Calu3 (cell line): ENCODE measurements at regions not wholly inside any gene's neighbourhood (a gene's known extent, or its start where the extent isn't known, plus 50 kb on each side); places are given as distances from the start of the nearest gene placed in this dataset.

Source experiments
- BruUV-seq: library from RNA; stranded (reverse); fragments of 400-500 nt; replicated peaks from 2 replicates; lab custom pipeline; 2021; lab: Mats Ljungman, UMichigan
- CTCF ChIA-PET: fragments of 300-600 bp; sonication (Branson Sonifier 250); formaldehyde crosslinking; loops from one replicate; lab custom pipeline; 2022; ENCODE audit warnings: antibody characterized with exemption; lab: Charles Lee
- DNase-seq: peaks from one replicate; pipeline ENCODE4 v3.0.0; 2022
- H3K27ac Mint-ChIP-seq: one replicate; pipeline ENCODE4 v1.8.0; 2022; ENCODE audit warnings: mixed read lengths; ENCODE audit not compliant: unreplicated experiment
- H3K27me3 Mint-ChIP-seq: one replicate; pipeline ENCODE4 v1.8.0; 2022; ENCODE audit warnings: mixed read lengths; ENCODE audit not compliant: unreplicated experiment
- H3K36me3 Mint-ChIP-seq: one replicate; pipeline ENCODE4 v1.8.0; 2022; ENCODE audit warnings: mild to moderate bottlenecking, moderate library complexity, mixed read lengths; ENCODE audit not compliant: insufficient read depth, unreplicated experiment
- H3K4me1 Mint-ChIP-seq: one replicate; pipeline ENCODE4 v1.8.0; 2022; ENCODE audit warnings: mild to moderate bottlenecking, low read depth, mixed read lengths; ENCODE audit not compliant: unreplicated experiment
- H3K4me3 Mint-ChIP-seq: one replicate; pipeline ENCODE4 v1.8.0; 2022; ENCODE audit warnings: mild to moderate bottlenecking, low read depth, moderate library complexity, mixed read lengths; ENCODE audit not compliant: unreplicated experiment
- H3K9me3 Mint-ChIP-seq: one replicate; pipeline ENCODE4 v1.8.0; 2022; ENCODE audit warnings: low read depth, mixed read lengths; ENCODE audit not compliant: unreplicated experiment
- CTCF ChIP-seq: fragments of 200-600 bp; IDR thresholded peaks from one replicate; pipeline ENCODE4 v1.8.0; 2022; ENCODE audit warnings: antibody characterized with exemption; ENCODE audit not compliant: unreplicated experiment
- intact Hi-C: fragments of 100-400 bp; cut with micrococcal nuclease; formaldehyde crosslinking; loops from one replicate; pipeline ENCODE4 v1.10.0; 2022; ENCODE audit not compliant: unreplicated experiment

GRCh38 chr2:167803449-167803988 lies 443.9 kb downstream of the STK39 start:
- no peak for DNase-seq
- Mint-ChIP-seq H3K27ac (no peak overlapping the region), H3K9me3 (peaks cover 4% of the 10 kb centered on the region), H3K4me3 (no peak overlapping the region), H3K4me1 (no peaks in the 10 kb centered on the region), H3K27me3 (no peaks in the 10 kb centered on the region), H3K36me3 (no peaks in the 10 kb centered on the region)
- no TSS peak for BruUV-seq
- intact Hi-C loops, result no loop called here
- CTCF ChIA-PET, result no interaction called here
- TF ChIP-seq CTCF, result no peak

- no peak for DNase-seq
- no peak for TF ChIP-seq CTCF
- Mint-ChIP-seq H3K27ac (no peak overlapping the region), H3K4me3 (no peak overlapping the region), H3K36me3 (no peaks in the 10 kb centered on the region), H3K27me3 (no peaks in the 10 kb centered on the region), H3K9me3 (no peaks in the 10 kb centered on the region), H3K4me1 (no peaks in the 10 kb centered on the region)
- CTCF ChIA-PET, result no interaction called here
- no TSS peak for BruUV-seq
- intact Hi-C loops, result no loop called here
Observed at GRCh38 chr2:167794554-167795255, 452.7 kb downstream of the STK39 start.

GRCh38 chr2:167793725-167794124 lies 453.7 kb downstream of the STK39 start:
- no peaks in the 10 kb centered on the region for H3K9me3 Mint-ChIP-seq
- H3K4me3 Mint-ChIP-seq, result no peak overlapping the region
- CTCF ChIA-PET, result interaction anchor here (1.0 kb wide), 1 partner anchor 10 kb away, joined by 3 read pairs; no protein-coding TSS in a partner anchor
- no peak overlapping the region for H3K27ac Mint-ChIP-seq
- H3K4me1 Mint-ChIP-seq, result no peaks in the 10 kb centered on the region
- BruUV-seq, result no TSS peak
- no peak for TF ChIP-seq CTCF
- intact Hi-C loops, result no loop called here
- DNase-seq, result no peak
- no peaks in the 10 kb centered on the region for H3K27me3 Mint-ChIP-seq
- H3K36me3 Mint-ChIP-seq, result no peaks in the 10 kb centered on the region

- no peaks in the 10 kb centered on the region for H3K4me1 Mint-ChIP-seq
- H3K4me3 Mint-ChIP-seq, result no peak overlapping the region
- BruUV-seq, result no TSS peak
- no peak overlapping the region for H3K27ac Mint-ChIP-seq
- H3K9me3 Mint-ChIP-seq, result no peaks in the 10 kb centered on the region
- TF ChIP-seq CTCF, result no peak
- H3K36me3 Mint-ChIP-seq, result no peaks in the 10 kb centered on the region
- H3K27me3 Mint-ChIP-seq, result no peaks in the 10 kb centered on the region
- intact Hi-C loops, result no loop called here
- no peak for DNase-seq
- CTCF ChIA-PET, result interaction anchor here (0.5 kb wide), 1 partner anchor 441 kb away, joined by 7 read pairs; no protein-coding TSS in a partner anchor
Observed at GRCh38 chr2:167792126-167792525, 455.3 kb downstream of the STK39 start.
